GM20431 (cell line): ENCODE measurements at regions not wholly inside any gene's neighbourhood (a gene's known extent, or its start where the extent isn't known, plus 50 kb on each side); places are given as distances from the start of the nearest gene placed in this dataset.
"Not testable (repeated sequence)": the region's sequence is repeated elsewhere in the genome, so short reads cannot be mapped to it uniquely, and the experiment has no call there.

Experiments
- in situ Hi-C: fragments of 300-500 bp; cut with MseI, MboI; formaldehyde crosslinking; loops from one replicate; pipeline ENCODE4 v1.15.0; 2020; ENCODE audit warnings: low sequenced_read_pairs; ENCODE audit not compliant: unreplicated experiment

DNA sequence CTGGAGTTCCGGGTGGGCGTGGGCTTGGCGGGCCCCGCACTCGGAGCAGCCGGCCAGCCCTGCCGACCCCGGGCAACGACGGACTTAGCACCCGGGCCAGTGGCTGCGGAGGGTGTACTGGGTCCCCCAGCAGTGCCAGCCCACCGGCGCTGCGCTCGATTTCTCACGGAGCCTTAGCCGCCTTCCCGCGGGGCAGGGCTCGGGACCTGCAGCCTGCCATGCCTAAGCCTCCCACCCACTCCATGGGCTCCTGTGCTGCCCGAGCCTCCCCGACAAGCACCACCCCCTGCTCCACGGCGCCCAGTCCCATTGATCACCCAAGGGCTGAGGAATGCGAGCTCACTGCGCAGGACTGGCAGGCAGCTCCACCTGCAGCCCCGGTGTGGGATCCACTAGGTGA, 99.9 kb upstream of the SETBP1 start:
- in situ Hi-C loops, result not testable (repeated sequence)

DNA sequence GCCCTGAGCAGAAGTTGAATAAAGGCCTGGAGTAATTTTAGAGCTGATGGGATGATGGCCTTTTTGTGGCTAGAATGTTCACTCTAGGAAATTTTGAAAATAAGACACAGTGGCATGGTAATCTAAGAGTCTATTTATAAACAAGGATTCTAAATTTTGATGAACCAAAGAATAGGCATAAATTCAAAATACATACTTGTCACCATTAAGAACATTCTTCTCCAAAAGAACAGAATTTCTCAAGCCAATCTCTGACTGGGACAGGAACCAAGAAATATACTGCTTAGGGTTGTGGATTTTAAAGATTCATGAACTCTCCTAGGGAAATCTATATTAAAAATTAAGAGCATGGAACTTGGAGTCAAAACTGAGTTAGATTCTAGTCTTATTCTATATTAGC, 98.2 kb upstream of the SETBP1 start:
- in situ Hi-C loops, result no loop called here

GRCh38 chr18:44584900-44585299, 95.8 kb upstream of the SETBP1 start:
- in situ Hi-C loops, result no loop called here

DNA sequence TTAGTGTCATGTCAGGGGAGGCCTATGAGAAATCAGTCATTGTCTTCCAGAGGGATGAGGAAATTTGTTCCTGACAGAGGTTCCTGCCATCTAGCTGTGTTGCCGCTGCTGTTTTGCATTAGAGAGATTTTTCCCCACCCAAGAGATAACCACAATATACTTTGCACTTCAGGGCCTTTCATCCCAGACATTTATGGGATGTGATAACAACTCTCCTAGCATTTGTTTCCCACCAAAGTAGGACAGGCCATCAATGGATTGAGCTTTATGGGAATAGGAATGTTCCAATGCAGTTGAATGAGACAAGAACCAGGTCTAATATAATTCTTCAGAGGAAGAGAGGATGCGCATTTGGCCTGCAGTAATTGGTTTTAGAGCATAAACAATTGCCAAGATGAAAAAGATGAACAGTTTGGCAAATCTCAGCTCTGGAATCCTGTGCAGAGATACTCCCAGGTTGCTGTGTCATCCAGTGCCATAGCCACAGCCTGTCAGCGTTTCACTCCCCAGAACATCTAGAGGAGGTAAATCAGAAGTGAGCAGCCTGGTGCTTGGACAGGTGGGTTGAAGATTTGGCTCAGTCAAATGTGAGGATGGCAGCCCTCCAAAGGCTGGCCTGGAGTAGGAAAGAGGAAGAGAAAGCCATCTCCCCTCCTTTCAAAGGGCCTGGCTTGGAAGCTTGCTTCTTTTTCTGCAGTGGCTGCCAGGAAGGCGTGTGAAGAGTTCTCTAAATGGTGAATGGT, 93.7 kb upstream of the SETBP1 start:
- in situ Hi-C loops, result no loop called here

DNA sequence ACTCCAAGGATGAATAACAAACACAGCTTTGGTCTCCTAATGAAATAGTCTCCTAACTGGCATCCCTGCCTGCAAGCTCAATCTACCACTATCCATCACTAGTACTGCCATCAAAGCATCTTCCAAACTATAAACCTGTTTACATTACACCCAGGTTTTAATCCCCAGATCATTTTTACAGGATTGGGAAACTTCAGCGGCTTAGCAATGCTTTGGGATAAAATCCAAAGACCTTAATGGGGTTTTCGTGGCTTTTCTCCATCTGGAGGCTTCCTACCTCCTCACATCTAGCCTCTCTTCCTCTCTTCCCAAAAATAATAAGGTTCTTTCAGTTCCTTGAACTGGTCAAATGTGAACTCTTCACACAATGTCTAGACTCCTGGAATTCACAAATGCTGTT, 92.2 kb upstream of the SETBP1 start:
- in situ Hi-C loops, result no loop called here

DNA sequence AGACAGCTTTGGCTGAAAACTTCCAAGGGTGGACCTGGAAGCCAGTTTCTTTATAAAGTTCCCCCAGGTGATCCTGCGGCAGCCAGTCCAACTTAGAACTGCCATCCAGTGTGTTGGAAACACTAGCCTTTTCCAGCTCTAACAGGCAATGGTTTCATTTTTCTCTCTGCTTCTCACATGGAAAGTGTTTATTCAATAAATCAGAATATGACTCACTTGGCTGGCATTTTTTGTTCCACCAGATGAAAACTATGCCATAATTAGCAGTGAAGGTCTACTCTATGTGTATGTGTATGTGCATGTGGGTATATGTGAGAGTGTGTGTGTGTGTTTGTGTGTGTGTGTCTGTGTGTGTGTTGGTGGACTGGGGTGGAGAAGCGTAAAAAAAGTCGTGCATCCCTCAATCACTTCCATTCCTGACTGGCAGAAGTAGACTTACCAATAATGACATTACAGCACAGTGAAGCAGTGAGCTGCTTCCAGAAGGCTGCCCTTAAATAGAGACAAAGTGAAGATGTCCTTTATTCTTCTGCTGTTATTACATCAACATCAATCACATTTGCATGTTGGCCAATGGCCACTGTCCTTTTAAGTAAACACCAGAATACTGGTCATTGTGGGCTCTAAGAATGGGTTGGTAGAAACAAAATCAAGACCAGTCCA, 90.9 kb upstream of the SETBP1 start:
- in situ Hi-C loops, result no loop called here

DNA sequence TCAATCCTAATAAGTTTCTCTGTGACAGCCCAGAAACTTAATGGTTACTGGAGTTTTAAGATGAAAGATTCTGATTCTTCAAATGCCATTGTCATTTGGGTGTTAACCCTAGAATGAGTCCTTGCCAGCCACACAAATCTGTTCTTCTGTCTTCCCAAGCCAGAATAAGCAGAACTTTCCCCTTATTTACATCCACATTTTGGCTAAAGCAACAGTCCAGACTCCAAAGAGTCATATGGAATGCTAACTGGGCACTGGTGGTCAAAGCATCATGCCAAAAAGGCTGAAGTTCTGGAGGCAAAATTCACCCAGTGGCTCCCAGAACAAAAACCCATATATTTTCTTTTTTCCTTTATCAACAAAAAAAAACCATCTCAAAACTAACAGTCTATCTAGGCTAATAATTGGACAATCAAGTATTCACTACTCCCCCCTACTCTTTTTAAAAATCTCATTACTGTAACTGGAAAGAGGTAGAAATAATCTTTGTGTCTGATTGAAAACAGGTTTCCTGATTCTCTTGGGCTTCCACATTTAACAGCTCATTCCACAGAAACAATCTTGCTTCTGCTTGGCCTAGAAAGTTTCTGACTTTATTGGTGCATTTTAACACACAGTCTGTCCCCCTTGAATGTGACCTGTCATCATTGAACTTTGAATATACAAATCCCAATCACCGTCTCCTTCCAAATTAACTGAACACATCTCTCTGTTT, 89.6 kb upstream of the SETBP1 start:
- in situ Hi-C loops, result no loop called here

DNA sequence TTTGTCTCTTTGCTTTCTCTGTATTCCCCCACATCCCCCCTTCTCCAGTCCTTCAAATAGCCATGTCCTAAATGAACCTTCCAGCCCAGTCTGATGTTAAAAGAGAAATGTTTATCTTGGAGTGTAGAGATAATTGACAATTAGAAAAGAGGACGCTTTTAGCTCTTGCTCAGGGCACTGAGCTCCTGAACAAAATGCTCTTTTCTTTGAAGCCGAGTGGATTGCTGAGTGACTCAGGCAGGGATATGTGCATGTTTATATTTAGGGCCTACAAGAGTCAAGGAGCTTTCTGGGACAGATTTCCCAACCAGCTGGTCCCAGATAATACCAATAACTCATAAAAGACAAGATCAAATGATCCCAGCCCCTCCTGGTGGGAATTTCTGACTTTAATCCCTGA, 88.0 kb upstream of the SETBP1 start:
- in situ Hi-C loops, result no loop called here

DNA sequence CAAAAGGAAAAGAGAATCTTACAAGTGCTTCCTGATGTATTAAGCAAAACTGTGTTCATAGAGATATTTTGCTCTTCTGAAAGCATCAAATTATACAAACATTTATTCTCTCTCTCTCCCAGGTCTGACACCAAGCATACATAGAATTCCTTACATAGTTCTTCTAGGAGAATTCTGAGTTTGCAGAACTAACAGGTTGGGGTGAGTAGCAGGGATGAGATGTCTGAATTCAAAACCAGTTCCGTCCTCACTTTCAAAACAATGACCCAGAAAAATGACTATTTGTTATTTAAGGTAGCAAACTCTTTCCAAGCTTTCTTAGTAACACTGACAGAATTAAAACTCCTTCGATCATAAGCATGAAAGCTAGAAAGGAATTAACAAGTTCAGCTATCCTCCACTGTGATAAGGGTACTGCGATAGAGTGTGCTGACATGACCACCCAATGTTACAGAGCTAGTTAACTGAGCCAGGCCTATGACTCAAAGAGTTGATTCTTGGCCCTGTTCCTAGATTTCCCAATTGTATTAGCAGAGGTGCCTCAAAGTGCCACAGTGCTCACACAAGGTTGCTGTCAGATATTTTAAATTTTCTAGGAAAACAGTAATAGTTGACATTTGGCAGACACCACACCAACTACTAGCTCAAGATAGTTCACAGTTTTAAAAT, 85.8 kb upstream of the SETBP1 start:
- in situ Hi-C loops, result no loop called here

- in situ Hi-C loops, result no loop called here
Observed at GRCh38 chr18:44597797-44598196, 82.9 kb upstream of the SETBP1 start.

DNA sequence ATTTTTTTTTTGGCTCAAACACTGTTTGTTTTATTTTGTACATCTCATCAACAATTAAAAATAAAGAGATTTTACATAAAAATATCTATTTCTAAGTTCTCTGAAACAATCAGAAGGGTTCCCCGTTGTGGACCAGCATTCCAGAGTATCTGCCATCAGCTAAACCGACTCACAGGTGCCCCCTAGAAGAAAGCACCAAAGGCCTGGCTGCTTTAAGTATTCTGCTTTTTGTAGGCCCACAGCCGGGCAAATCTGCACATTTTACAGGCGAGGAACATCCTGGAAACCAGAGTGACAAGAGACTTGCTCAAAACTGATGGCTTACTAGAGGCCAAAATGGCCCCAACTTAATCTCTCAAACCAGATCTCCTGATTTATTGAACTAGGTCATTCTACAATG, 82.2 kb upstream of the SETBP1 start:
- in situ Hi-C loops, result no loop called here

DNA sequence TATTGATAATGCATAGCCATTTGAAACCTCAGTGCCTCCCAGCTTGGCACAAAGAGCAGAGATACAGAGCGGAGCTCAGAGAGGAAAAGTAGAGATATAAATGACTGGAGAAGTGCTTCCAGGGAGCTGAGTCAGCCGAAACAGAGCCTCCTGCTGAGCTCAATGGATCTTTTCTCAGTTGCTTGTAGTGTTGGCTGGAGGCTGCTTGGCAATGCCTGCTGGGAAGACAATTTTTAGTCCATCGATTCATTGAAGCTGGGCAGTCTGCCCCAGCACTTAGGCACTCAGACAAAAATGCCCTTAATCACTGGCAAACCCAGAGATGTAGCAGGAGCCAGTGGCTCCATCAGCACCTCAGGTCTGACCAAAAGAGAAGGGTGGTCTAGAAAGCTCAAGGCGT, 81.3 kb upstream of the SETBP1 start:
- in situ Hi-C loops, result no loop called here

DNA sequence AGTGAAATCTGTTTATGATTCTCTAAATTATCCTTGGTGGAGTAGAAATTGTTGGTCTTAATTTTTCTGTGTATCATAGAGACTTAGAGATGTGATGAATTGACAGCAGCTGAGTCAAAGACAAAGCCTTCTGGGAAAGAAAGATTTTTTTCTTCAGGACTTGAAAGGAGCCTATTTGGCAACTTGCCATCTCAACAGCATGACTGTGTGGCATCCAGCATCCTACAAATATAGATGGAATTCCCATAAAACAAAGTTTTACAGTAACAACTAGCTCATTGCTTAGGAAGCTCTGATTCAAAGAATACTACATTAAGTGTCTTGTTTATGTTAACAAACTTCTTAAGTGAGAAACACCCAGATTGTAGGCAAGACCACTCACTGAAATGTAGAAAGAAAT, 79.2 kb upstream of the SETBP1 start:
- in situ Hi-C loops, result no loop called here

DNA sequence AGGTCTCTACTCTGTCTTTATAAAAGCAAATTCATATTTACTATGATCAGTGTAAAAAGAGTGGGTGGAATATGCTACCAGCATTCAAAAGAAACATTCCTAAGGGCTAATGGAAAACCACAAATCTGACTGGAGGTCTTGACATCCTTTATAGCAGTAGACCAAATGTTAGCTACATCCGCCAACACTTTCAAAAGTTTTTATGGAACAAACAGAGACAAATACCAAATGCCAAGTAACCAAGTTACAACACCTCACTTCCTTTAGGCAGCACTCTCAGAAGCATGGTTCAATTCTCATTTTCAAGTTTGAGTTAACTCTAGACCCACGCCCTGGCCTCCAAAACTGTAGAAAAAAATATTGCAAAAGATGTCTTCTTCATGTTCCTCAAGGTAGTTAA, 78.3 kb upstream of the SETBP1 start:
- in situ Hi-C loops, result no loop called here

GRCh38 chr18:44602845-44603244, 77.8 kb upstream of the SETBP1 start:
- in situ Hi-C loops, result no loop called here

DNA sequence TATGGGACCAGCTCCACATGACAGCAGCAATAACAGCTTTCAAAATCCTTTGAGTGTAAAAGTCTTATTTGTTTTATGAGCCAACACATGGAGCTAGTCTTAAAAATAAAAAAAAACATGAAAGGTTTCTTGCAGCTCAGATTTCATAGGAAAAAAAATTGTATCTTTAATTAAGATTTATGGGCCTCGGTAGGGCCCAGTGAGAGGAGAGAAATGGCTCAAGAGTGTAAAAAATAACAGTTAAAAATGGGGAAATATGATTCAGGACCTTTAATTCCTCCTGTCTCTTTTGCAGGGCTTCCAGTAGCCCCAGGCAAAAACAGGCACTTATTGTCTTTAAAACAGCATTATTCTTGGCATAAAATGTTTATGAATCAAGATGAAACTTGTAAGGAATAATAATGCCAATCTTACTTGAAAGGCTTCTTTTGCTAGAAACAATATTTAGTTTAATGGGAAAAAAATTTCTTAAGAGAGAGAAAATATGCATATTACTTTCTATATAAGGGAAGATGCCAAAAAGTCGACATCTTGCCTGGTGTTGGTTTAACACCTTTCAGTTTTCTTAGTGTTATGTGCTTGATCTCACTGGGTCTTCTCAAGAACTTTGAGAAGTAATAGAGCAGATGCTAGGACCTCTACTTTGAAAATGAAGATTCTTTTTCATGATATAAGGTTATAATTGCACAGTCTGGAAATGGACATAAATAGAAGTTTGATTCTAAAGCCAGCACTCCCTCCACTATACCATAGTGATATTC, 71.3 kb upstream of the SETBP1 start:
- in situ Hi-C loops, result no loop called here

DNA sequence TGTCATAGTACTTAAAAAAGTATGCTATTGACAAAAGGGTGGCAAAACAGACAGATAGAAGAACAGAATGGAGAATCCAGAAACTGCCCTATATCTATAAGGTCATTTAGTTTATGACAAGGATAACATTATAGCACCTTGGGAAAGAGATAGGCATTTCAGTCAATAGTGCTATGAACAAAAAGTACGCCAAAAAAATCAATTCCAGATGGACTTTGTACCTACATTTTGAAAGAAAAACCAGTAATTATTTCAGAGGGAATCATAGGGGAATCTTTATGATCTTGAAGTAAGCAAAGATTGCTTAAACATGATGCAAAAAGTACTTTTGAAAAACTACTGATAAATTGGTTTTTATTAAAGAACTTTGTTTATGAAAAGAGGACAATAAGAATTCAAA, 59.9 kb upstream of the SETBP1 start:
- in situ Hi-C loops, result no loop called here

DNA sequence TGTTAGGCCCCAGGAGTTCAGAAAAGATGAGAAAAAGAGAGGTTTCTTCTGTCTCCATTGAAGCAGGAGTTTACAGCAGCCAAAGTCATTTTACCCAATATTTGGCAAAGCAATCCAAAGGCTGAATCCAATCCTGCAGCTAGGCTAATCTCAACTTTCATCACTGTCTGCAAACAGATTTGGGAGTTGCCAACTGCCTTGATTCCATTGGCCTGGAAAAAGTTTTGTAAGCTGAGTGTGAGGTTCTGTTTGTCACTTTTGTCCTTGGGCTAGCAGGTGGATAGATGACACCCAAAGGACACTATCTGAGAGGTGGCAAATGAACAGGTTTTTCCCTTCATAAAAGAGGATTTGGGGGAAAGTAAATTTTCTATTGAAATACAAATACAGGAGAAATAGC, 56.6 kb upstream of the SETBP1 start:
- in situ Hi-C loops, result no loop called here

- in situ Hi-C loops, result no loop called here
Observed at GRCh38 chr18:44625386-44625785, 55.3 kb upstream of the SETBP1 start.

GRCh38 chr18:44626236-44626635, 54.5 kb upstream of the SETBP1 start:
- in situ Hi-C loops, result no loop called here
